Upper lobe of right lung (tissue), 1 donor: ENCODE measurements at regions not wholly inside any gene's neighbourhood (a gene's known extent, or its start where the extent isn't known, plus 50 kb on each side); places are given as distances from the start of the nearest gene placed in this dataset.
"Not testable (repeated sequence)": the region's sequence is repeated elsewhere in the genome, so short reads cannot be mapped to it uniquely, and the experiment has no call there.

ENCODE experiments used
- ATAC-seq: fragments of 200-7000 bp; cut with Tn5 transposase; one replicate; pipeline ENCODE4 v1.9.1; 2020; ENCODE audit warnings: mild to moderate bottlenecking, moderate library complexity
- DNase-seq: peaks from one replicate; pipeline ENCODE4 v3.0.0-alpha.2; 2020
- H3K27ac ChIP-seq: fragments of 200-600 bp; one replicate; pipeline ENCODE4 v1.8.0; 2022
- H3K27me3 ChIP-seq: fragments of 200-600 bp; one replicate; pipeline ENCODE4 v1.8.0; 2022; ENCODE audit warnings: mild to moderate bottlenecking
- H3K36me3 ChIP-seq: fragments of 200-600 bp; one replicate; pipeline ENCODE4 v1.8.0; 2022
- H3K4me1 ChIP-seq: fragments of 200-600 bp; one replicate; pipeline ENCODE4 v1.8.0; 2022
- H3K4me3 ChIP-seq: fragments of 200-600 bp; one replicate; pipeline ENCODE4 v1.8.0; 2022; ENCODE audit warnings: mild to moderate bottlenecking
- H3K9me3 ChIP-seq: fragments of 200-600 bp; one replicate; pipeline ENCODE4 v1.8.0; 2022
- CTCF ChIP-seq: fragments of 200-600 bp; IDR thresholded peaks from one replicate; pipeline ENCODE4 v1.8.0; 2022; ENCODE audit warnings: antibody characterized with exemption
- intact Hi-C: fragments of 100-400 bp; cut with DNase I; formaldehyde crosslinking; loops from one replicate; pipeline ENCODE4 v1.11.0; 2022
- donor health status: DM: no; HTN: yes; CAD: no; lungs with severe emphysema.

DNA sequence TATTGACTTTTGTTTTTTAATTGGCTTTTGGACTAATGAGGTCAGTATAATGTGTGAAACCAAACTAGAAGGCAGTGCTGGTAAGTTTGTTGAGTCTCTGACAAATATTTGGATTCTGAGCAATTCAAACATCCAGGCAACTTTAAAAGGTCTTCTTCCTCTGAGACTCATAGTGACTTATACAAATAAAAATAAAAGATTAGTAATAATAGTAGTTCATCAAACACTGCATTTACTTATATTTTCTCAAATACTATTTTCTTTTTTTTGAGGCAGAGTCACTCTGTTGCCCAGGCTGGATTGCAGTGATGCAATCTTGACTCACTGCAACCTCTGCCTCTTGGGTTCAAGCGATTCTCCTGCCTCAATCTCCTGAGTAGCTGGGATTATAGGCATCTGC is 337.9 kb downstream of the DAD1 start:
- ATAC-seq (no peak), DNase-seq (no peak)
- Histone ChIP-seq H3K9me3 (no peaks in the 10 kb centered on the region), H3K4me3 (no peak overlapping the region), H3K36me3 (no peaks in the 10 kb centered on the region), H3K27ac (no peak overlapping the region), H3K27me3 (no peaks in the 10 kb centered on the region), H3K4me1 (no peaks in the 10 kb centered on the region)
- intact Hi-C loops, result no loop called here
- no peak for TF ChIP-seq CTCF

GRCh38 chr14:22249770-22250169 is 339.3 kb downstream of the DAD1 start:
- ATAC-seq (no peak), DNase-seq (no peak)
- TF ChIP-seq CTCF, result no peak
- Histone ChIP-seq H3K36me3 (no peaks in the 10 kb centered on the region), H3K4me3 (no peak overlapping the region), H3K9me3 (no peaks in the 10 kb centered on the region), H3K27me3 (no peaks in the 10 kb centered on the region), H3K27ac (no peak overlapping the region), H3K4me1 (no peaks in the 10 kb centered on the region)
- intact Hi-C loops, result no loop called here

DNA sequence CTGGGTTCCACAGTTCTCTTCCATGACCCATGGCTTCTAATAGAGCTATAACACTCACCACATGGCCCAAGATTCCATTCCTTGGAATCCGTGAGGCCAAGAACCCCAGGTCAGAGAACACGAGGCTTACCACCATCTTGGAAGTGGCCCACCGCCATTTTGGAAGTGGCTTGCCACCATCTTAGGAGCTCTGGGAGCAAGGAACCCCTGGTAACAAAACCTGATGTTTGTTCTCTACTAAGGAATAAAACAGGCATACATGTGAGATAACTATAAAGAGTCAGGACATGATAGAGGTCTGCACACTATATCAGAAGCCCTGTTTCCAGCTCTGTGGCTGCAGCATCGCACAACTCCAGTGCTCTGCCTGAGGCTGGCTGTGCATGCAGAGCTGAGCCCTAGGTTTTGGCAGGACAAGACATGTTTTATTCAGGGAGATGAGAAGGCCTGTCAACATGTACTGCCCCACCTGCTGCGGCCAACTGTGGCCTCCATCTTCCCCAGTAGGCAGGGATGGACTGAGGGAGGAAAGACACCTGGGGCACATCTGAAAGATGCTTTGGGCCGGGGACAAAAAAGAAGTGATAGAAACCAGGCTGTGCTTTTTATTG is 344.9 kb downstream of the DAD1 start:
- intact Hi-C loops, result no loop called here
- DNase-seq (no peak), ATAC-seq (no peak)
- Histone ChIP-seq H3K4me1 (no peaks in the 10 kb centered on the region), H3K9me3 (no peaks in the 10 kb centered on the region), H3K27me3 (no peaks in the 10 kb centered on the region), H3K36me3 (no peaks in the 10 kb centered on the region), H3K27ac (no peak overlapping the region), H3K4me3 (no peak overlapping the region)
- TF ChIP-seq CTCF, result no peak

DNA sequence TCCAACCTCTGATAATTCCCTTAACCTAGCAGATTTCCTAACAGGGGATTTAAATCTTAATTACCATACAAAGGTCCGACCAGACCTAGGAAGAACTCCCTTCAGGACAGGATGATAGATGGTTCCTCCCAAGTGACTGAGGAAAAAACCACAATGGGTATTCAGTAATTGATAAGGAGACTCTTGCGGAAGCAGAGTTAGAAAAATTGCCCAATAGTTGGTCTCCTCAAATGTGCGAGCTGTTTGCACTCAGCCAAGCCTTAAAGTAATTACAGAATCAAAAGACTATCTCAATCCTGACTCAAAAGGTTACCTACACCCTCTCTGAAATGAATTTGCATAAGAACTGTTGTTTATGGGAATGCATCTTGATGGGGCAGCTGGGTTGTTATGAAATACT is 350.7 kb downstream of the DAD1 start:
- DNase-seq, H3K36me3 ChIP-seq, ATAC-seq, H3K27ac ChIP-seq, H3K4me1 ChIP-seq, H3K4me3 ChIP-seq, H3K27me3 ChIP-seq, H3K9me3 ChIP-seq, intact Hi-C loops: not testable (repeated sequence)

- no peaks in the 10 kb centered on the region for H3K36me3 ChIP-seq
- DNase-seq (no peak), ATAC-seq (peak; percentile 61)
- no peaks in the 10 kb centered on the region for H3K27me3 ChIP-seq
- H3K4me3 ChIP-seq, result no peak overlapping the region
- H3K4me1 ChIP-seq, result no peaks in the 10 kb centered on the region
- no peak for TF ChIP-seq CTCF
- no peak overlapping the region for H3K27ac ChIP-seq
- intact Hi-C loops, result no loop called here
- H3K9me3 ChIP-seq, result no peaks in the 10 kb centered on the region
These were observed 355.6 kb downstream of the DAD1 start for GRCh38 chr14:22233377-22233776.

GRCh38 chr14:22232933-22233332 is 356.1 kb downstream of the DAD1 start:
- Histone ChIP-seq H3K27ac (no peak overlapping the region), H3K4me3 (no peak overlapping the region), H3K4me1 (no peaks in the 10 kb centered on the region), H3K36me3 (no peaks in the 10 kb centered on the region), H3K9me3 (no peaks in the 10 kb centered on the region), H3K27me3 (no peaks in the 10 kb centered on the region)
- TF ChIP-seq CTCF, result no peak
- no peak for DNase-seq
- intact Hi-C loops, result no loop called here
- ATAC-seq, result no peak
